ENCODE measurements at regions not wholly inside any gene's neighbourhood (a gene's known extent, or its start where the extent isn't known, plus 50 kb on each side); places are given as distances from the start of the nearest gene placed in this dataset.

- no peak for DNase-seq
These were observed 291.3 kb upstream of the PHYHIPL start for GRCh38 chr10:58885146-58885545.

- DNase-seq: no peak
These were observed 290.6 kb upstream of the PHYHIPL start for GRCh38 chr10:58885686-58886345.

GRCh38 chr10:58886406-58886805 lies 290.0 kb upstream of the PHYHIPL start:
- no peak for DNase-seq

GRCh38 chr10:58887474-58887873 lies 289.0 kb upstream of the PHYHIPL start:
- DNase-seq: no peak

- no peak for DNase-seq
These were observed 287.5 kb upstream of the PHYHIPL start for GRCh38 chr10:58888957-58889356.

- DNase-seq: no peak
These were observed 284.4 kb upstream of the PHYHIPL start for GRCh38 chr10:58892031-58892531.

GRCh38 chr10:58894929-58895328 lies 281.5 kb upstream of the PHYHIPL start:
- DNase-seq: no peak

- DNase-seq: no peak
These were observed 280.2 kb upstream of the PHYHIPL start for GRCh38 chr10:58896229-58896628.

GRCh38 chr10:58897236-58897635 lies 279.2 kb upstream of the PHYHIPL start:
- no peak for DNase-seq

- DNase-seq: no peak
These were observed 278.7 kb upstream of the PHYHIPL start for GRCh38 chr10:58897708-58898107.

- no peak for DNase-seq
These were observed 277.4 kb upstream of the PHYHIPL start for GRCh38 chr10:58898854-58899573.

- DNase-seq: no peak
These were observed 275.3 kb upstream of the PHYHIPL start for GRCh38 chr10:58901092-58901646.

- no peak for DNase-seq
These were observed 273.4 kb upstream of the PHYHIPL start for GRCh38 chr10:58903071-58903470.

GRCh38 chr10:58909881-58910280 lies 266.6 kb upstream of the PHYHIPL start:
- no peak for DNase-seq

- DNase-seq: no peak
These were observed 262.7 kb upstream of the PHYHIPL start for GRCh38 chr10:58913717-58914116.

- no peak for DNase-seq
These were observed 257.6 kb upstream of the PHYHIPL start for GRCh38 chr10:58918887-58919286.

- no peak for DNase-seq
These were observed 256.4 kb upstream of the PHYHIPL start for GRCh38 chr10:58919927-58920654.

- no peak for DNase-seq
These were observed 255.8 kb upstream of the PHYHIPL start for GRCh38 chr10:58920655-58921003.

- no peak for DNase-seq
These were observed 255.0 kb upstream of the PHYHIPL start for GRCh38 chr10:58921421-58921855.

- DNase-seq: no peak
These were observed 251.1 kb upstream of the PHYHIPL start for GRCh38 chr10:58925381-58925780.

- DNase-seq: no peak
These were observed 245.9 kb upstream of the PHYHIPL start for GRCh38 chr10:58930500-58930899.

- DNase-seq: no peak
These were observed 244.3 kb upstream of the PHYHIPL start for GRCh38 chr10:58932126-58932525.

GRCh38 chr10:58932577-58933314 lies 243.7 kb upstream of the PHYHIPL start:
- DNase-seq: no peak
